Tibial nerve (tissue), 4 donors: ENCODE measurements at regions not wholly inside any gene's neighbourhood (a gene's known extent, or its start where the extent isn't known, plus 50 kb on each side); places are given as distances from the start of the nearest gene placed in this dataset.
A peak's percentile ranks its signal among the peaks of the same experiment; 100 is the strongest.

Source experiments
- DNase-seq, 2 donors: peaks; one replicate each; pipeline ENCODE4 v3.0.0-alpha.2; 2019; ENCODE audit warnings: low spot score in 2 of 2
- H3K27ac ChIP-seq, 4 donors: fragments of 200-600 bp; sonication (generic) in 3 of 4; one replicate each; pipeline ENCODE4 v1.5.1; 2017 to 2019; ENCODE audit warnings: mild to moderate bottlenecking in 1 of 4
- H3K27me3 ChIP-seq, 2 donors: fragments of 200-600 bp; sonication (generic) in 1 of 2; one replicate each; pipeline versions ENCODE4 v1.5.1 to v1.6.0; 2017 to 2019
- H3K36me3 ChIP-seq, 3 donors: fragments of 200-600 bp; sonication (generic); one replicate each; pipeline ENCODE4 v1.5.1; 2018 to 2019
- H3K4me1 ChIP-seq, 4 donors: fragments of 200-600 bp; sonication (generic) in 3 of 4; one replicate each; pipeline ENCODE4 v1.5.1; 2017 to 2019
- H3K4me3 ChIP-seq, 4 donors: fragments of 200-600 bp; sonication (generic) in 3 of 4; one replicate each; pipeline ENCODE4 v1.5.1; 2017 to 2019; ENCODE audit warnings: mild to moderate bottlenecking in 1 of 4, moderate library complexity in 1 of 4
- H3K9me3 ChIP-seq, 4 donors: fragments of 200-600 bp; sonication (generic) in 3 of 4; one replicate each; pipeline ENCODE4 v1.5.1; 2017 to 2019
- EP300 ChIP-seq, 2 donors: sonication (generic); formaldehyde crosslinking; IDR thresholded peaks; one replicate each; pipeline ENCODE4 v1.6.1; 2017; ENCODE audit warnings: antibody characterized with exemption in 2 of 2, mild to moderate bottlenecking in 1 of 2
- POLR2A ChIP-seq, 2 donors: fragments of 450-650 bp; IDR thresholded peaks; one replicate each; pipeline ENCODE4 v1.6.1; 2017; ENCODE audit warnings: antibody characterized with exemption in 2 of 2, mild to moderate bottlenecking in 2 of 2, moderate library complexity in 2 of 2
- WGBS, 2 donors: methylation state at CpG; one replicate each; pipeline ENCODE4 v1.1.5; 2018; 5-methylcytosine and 5-hydroxymethylcytosine counted together
- TF ChIP-seq, protein P1 (sequence below), 5 experiments: fragments of 200-600 bp in 3 of 5; fragments of 450-650 bp in 2 of 5; sonication (generic) in 3 of 5; IDR thresholded peaks; one replicate each; pipeline ENCODE4 v1.5.1; 2016 to 2019; ENCODE audit warnings: antibody characterized with exemption in 5 of 5, mild to moderate bottlenecking in 3 of 5, moderate library complexity in 2 of 5

GRCh38 chr4:15368856-15369255 lies 59.0 kb upstream of the C1QTNF7 start:
- Histone ChIP-seq H3K4me1 (no peaks in the 10 kb centered on the region), H3K9me3 (no peaks in the 10 kb centered on the region), H3K27me3 (no peaks in the 10 kb centered on the region), H3K27ac (no peak overlapping the region), H3K36me3 (no peaks in the 10 kb centered on the region), H3K4me3 (no peak overlapping the region)
- WGBS, 2 donors = 42 to 65% methylated on average over 3 of the region's 3 CpGs
- no peak for DNase-seq
- TF ChIP-seq EP300 (IDR thresholded peaks at IDR 0.05) (no peak), POLR2A (IDR thresholded peaks at IDR 0.05) (no peak)
- TF ChIP-seq, protein P1, sequence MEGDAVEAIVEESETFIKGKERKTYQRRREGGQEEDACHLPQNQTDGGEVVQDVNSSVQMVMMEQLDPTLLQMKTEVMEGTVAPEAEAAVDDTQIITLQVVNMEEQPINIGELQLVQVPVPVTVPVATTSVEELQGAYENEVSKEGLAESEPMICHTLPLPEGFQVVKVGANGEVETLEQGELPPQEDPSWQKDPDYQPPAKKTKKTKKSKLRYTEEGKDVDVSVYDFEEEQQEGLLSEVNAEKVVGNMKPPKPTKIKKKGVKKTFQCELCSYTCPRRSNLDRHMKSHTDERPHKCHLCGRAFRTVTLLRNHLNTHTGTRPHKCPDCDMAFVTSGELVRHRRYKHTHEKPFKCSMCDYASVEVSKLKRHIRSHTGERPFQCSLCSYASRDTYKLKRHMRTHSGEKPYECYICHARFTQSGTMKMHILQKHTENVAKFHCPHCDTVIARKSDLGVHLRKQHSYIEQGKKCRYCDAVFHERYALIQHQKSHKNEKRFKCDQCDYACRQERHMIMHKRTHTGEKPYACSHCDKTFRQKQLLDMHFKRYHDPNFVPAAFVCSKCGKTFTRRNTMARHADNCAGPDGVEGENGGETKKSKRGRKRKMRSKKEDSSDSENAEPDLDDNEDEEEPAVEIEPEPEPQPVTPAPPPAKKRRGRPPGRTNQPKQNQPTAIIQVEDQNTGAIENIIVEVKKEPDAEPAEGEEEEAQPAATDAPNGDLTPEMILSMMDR (IDR thresholded peaks at IDR 0.05) = no peak

DNA sequence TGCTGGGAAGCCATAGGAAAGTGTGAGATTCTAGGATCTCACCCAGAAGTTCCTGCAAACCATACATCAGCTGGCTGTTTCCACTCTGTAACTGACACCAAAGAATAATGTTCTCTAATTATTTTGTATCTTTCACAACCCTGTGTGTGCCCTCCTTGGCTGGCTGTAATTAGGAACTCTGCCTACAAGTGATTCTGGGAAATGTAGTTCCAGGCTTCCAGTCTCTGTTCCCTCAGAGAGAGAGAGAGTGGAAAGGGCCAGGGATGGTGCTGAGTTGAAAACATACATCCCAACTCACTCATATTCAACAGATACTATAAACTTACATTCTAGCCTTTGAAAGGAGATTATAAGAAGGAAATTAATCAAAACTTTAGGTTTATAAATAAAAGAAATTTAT lies 57.5 kb upstream of the C1QTNF7 start:
- no peaks in the 10 kb centered on the region for H3K36me3 ChIP-seq
- TF ChIP-seq EP300 (IDR thresholded peaks at IDR 0.05) = no peak
- no peak for TF ChIP-seq POLR2A (IDR thresholded peaks at IDR 0.05)
- TF ChIP-seq, protein P1 (IDR thresholded peaks at IDR 0.05) = no peak
- no peak for DNase-seq
- no peaks in the 10 kb centered on the region for H3K4me1 ChIP-seq
- H3K4me3 ChIP-seq = no peak overlapping the region
- no peaks in the 10 kb centered on the region for H3K27me3 ChIP-seq
- no peak overlapping the region for H3K27ac ChIP-seq
- no peaks in the 10 kb centered on the region for H3K9me3 ChIP-seq

- Histone ChIP-seq H3K9me3 (no peaks in the 10 kb centered on the region), H3K4me3 (no peak overlapping the region), H3K27ac (no peak overlapping the region), H3K4me1 (peaks cover 0 to 9% (median 0%) of the 10 kb centered on the region in 4 donors), H3K27me3 (no peaks in the 10 kb centered on the region), H3K36me3 (no peaks in the 10 kb centered on the region)
- WGBS, 2 donors = 76 to 85% methylated on average over 3 of the region's 3 CpGs
- TF ChIP-seq, protein P1 (IDR thresholded peaks at IDR 0.05) = no peak
- TF ChIP-seq POLR2A (IDR thresholded peaks at IDR 0.05) (no peak), EP300 (IDR thresholded peaks at IDR 0.05) (no peak)
- DNase-seq = no peak
Observed at GRCh38 chr4:15373363-15373762, 54.5 kb upstream of the C1QTNF7 start.

GRCh38 chr4:15374656-15375055 lies 53.2 kb upstream of the C1QTNF7 start:
- TF ChIP-seq POLR2A (IDR thresholded peaks at IDR 0.05) = no peak
- TF ChIP-seq EP300 (IDR thresholded peaks at IDR 0.05) = no peak
- TF ChIP-seq, protein P1 (IDR thresholded peaks at IDR 0.05) = no peak
- H3K36me3 ChIP-seq = no peaks in the 10 kb centered on the region
- H3K27me3 ChIP-seq = no peaks in the 10 kb centered on the region
- WGBS, 2 donors = 52 to 69% methylated on average over 8 of the region's 8 CpGs
- H3K9me3 ChIP-seq = no peaks in the 10 kb centered on the region
- peak overlapping the region in 2 of 4 donors; percentile 2 to 27 for H3K4me3 ChIP-seq
- H3K4me1 ChIP-seq = peaks cover 0 to 9% (median 0%) of the 10 kb centered on the region in 4 donors
- H3K27ac ChIP-seq = peak overlapping the region; percentile 43 to 62 (median 58)
- DNase-seq = no peak

DNA sequence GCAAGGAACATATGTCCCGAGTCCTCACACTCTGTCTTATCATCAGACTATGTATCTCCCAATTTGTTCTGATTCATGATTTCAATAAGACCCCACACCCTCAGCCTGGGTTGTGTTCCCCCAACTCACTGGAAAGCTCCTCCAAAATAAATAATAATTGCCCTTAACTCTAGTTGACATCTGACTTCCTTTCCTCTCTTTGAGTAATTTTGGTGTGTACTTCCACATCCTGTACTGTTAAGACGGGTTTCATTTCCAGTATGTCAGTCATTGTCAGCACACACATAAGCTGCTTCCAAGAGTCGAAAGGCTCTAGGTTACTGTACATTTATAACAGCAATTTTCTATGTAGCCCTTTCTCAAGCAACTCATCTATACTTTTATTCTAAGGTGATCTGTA lies 52.2 kb upstream of the C1QTNF7 start:
- peaks cover 0 to 9% (median 0%) of the 10 kb centered on the region in 4 donors for H3K4me1 ChIP-seq

More for the DNA sequence above, 52.2 kb upstream of the C1QTNF7 start:
- Histone ChIP-seq H3K36me3 (no peaks in the 10 kb centered on the region), H3K9me3 (no peaks in the 10 kb centered on the region), H3K27ac (no peak overlapping the region), H3K27me3 (no peaks in the 10 kb centered on the region), H3K4me3 (no peak overlapping the region)
- no peak for TF ChIP-seq EP300 (IDR thresholded peaks at IDR 0.05)
- TF ChIP-seq, protein P1 (IDR thresholded peaks at IDR 0.05) = no peak
- TF ChIP-seq POLR2A (IDR thresholded peaks at IDR 0.05) = no peak
- DNase-seq = no peak
- WGBS, 2 donors = 66 to 72% methylated on average over 3 of the region's 3 CpGs
